MCF 10A (cell line): ENCODE measurements at regions not wholly inside any gene's neighbourhood (a gene's known extent, or its start where the extent isn't known, plus 50 kb on each side); places are given as distances from the start of the nearest gene placed in this dataset.

Experiments used
- BruUV-seq: library from RNA; stranded (reverse); fragments of 400-500 nt; replicated peaks from 2 replicates; lab custom pipeline; 2021; lab: Mats Ljungman, UMichigan
- CTCF ChIA-PET: fragments of 300-600 bp; sonication (Branson Sonifier 250); formaldehyde crosslinking; extraction: SDS; loops from one replicate; lab custom pipeline; 2021; ENCODE audit warnings: antibody characterized with exemption, inconsistent platforms; lab: Yijun Ruan, JAX
- POLR2A ChIA-PET: fragments of 300-600, 350-650 bp; sonication (Branson Sonifier 250); formaldehyde crosslinking; extraction: SDS; loops from one replicate; lab custom pipeline; 2020; ENCODE audit warnings: antibody characterized with exemption, inconsistent platforms; lab: Yijun Ruan, JAX
- DNase-seq: peaks from one replicate; pipeline ENCODE4 v3.0.0-alpha.2; 2018; ENCODE audit not compliant: unreplicated experiment
- H3K27ac Mint-ChIP-seq: one replicate; pipeline ENCODE4 v1.8.0; 2022; ENCODE audit warnings: mild to moderate bottlenecking, low read depth, mixed read lengths; ENCODE audit not compliant: unreplicated experiment
- H3K27me3 Mint-ChIP-seq: one replicate; pipeline ENCODE4 v1.8.0; 2022; ENCODE audit warnings: mixed read lengths; ENCODE audit not compliant: insufficient read depth, unreplicated experiment
- H3K36me3 Mint-ChIP-seq: one replicate; pipeline ENCODE4 v1.8.0; 2022; ENCODE audit warnings: mild to moderate bottlenecking, moderate library complexity, mixed read lengths; ENCODE audit not compliant: insufficient read depth, unreplicated experiment
- H3K4me1 Mint-ChIP-seq: one replicate; pipeline ENCODE4 v1.8.0; 2022; ENCODE audit warnings: mixed read lengths; ENCODE audit not compliant: insufficient read depth, unreplicated experiment
- H3K4me3 Mint-ChIP-seq: one replicate; pipeline ENCODE4 v1.8.0; 2022; ENCODE audit warnings: mild to moderate bottlenecking, moderate library complexity, mixed read lengths; ENCODE audit not compliant: unreplicated experiment
- H3K9me3 Mint-ChIP-seq: one replicate; pipeline ENCODE4 v1.8.0; 2022; ENCODE audit warnings: mixed read lengths; ENCODE audit not compliant: unreplicated experiment
- intact Hi-C: fragments of 100-400 bp; cut with micrococcal nuclease; formaldehyde crosslinking; loops from 2 replicates; pipeline ENCODE4 v1.14.1; 2022
- TF ChIP-seq, protein P1 (sequence below): fragments of 200-600 bp; IDR thresholded peaks from one replicate; pipeline ENCODE4 v1.8.0; 2022; ENCODE audit warnings: antibody characterized with exemption, mild to moderate bottlenecking; ENCODE audit not compliant: unreplicated experiment

DNA sequence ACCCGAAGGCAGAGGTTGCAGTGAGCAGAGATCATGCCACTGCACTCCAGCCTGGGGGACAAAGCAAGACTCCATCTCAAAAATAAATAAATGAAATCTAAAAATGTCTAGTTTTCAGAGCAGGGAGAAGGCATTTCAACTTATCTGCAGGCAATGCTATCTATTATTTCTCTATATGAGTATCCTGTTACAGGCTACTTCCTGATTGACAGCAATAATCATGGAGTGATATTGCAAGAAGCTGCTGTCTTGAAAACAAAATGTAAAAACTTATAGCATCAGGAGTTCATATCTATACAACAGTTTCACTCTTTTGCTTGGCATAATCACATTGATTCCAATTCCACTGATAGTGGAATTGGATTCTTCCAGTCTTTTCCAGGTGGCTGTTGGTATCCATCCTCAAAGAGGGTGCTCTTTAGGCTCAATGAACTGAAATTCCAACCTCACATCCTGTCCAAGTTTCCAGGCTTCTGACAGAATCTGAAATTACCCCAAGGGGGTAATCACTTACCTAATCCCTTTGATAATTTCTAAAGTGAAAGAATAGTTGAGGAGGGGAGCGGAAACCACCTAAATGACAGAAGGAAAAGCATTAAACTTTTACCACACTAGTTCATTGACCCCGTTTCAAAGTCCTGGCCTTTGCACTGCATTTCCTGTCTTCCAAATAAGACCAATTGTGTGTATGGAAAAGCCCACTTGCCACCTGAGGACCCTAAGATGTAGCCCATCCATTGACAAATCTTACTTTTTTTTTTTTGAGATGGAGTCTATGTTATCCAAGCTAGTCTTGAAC, 107.6 kb downstream of the GLUL start:
- Mint-ChIP-seq H3K27ac (no peak overlapping the region), H3K27me3 (no peaks in the 10 kb centered on the region), H3K4me3 (no peak overlapping the region), H3K36me3 (no peaks in the 10 kb centered on the region), H3K9me3 (no peaks in the 10 kb centered on the region), H3K4me1 (peaks cover 3% of the 10 kb centered on the region)
- no peak for DNase-seq
- intact Hi-C loops, result no loop called here
- TF ChIP-seq, protein P1, sequence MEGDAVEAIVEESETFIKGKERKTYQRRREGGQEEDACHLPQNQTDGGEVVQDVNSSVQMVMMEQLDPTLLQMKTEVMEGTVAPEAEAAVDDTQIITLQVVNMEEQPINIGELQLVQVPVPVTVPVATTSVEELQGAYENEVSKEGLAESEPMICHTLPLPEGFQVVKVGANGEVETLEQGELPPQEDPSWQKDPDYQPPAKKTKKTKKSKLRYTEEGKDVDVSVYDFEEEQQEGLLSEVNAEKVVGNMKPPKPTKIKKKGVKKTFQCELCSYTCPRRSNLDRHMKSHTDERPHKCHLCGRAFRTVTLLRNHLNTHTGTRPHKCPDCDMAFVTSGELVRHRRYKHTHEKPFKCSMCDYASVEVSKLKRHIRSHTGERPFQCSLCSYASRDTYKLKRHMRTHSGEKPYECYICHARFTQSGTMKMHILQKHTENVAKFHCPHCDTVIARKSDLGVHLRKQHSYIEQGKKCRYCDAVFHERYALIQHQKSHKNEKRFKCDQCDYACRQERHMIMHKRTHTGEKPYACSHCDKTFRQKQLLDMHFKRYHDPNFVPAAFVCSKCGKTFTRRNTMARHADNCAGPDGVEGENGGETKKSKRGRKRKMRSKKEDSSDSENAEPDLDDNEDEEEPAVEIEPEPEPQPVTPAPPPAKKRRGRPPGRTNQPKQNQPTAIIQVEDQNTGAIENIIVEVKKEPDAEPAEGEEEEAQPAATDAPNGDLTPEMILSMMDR, result no peak
- ChIA-PET CTCF (interaction anchor here (0.5 to 3.7 kb wide), 4 partner anchors 9 to 868 kb away, joined by 3 to 12 read pairs (median 3); no protein-coding TSS in a partner anchor), POLR2A (interaction anchor here (0.5 to 1.1 kb wide), 3 partner anchors 42 to 103 kb away, joined by 3 read pairs; no protein-coding TSS in a partner anchor)
- BruUV-seq, result no TSS peak

DNA sequence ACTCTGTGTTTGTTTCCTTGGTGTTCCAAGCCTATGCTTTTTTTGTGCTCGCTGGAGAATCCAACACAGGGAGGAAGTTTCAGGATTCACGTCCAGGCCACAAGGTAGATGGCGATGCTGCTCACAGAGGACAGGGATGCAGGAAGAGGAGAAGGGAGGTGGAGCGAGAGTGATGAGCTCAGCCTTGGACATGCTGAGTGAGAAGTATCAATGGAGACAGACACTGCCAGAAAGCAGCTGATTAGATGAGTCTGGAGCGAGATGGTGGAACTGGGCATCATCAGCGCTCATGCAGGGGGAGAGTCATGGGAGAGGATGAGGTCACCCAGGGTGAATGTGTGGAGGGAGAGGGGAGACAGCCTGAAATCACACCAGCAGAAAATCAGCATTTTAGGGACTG, 110.0 kb downstream of the GLUL start:
- no TSS peak for BruUV-seq
- Mint-ChIP-seq H3K27me3 (no peaks in the 10 kb centered on the region), H3K27ac (no peak overlapping the region), H3K36me3 (no peaks in the 10 kb centered on the region), H3K4me1 (no peaks in the 10 kb centered on the region), H3K4me3 (no peak overlapping the region), H3K9me3 (no peaks in the 10 kb centered on the region)
- intact Hi-C loops, result no loop called here
- POLR2A ChIA-PET, result interaction anchor here (0.7 to 1.1 kb wide), 2 partner anchors 9 to 115 kb away, joined by 3 read pairs; no protein-coding TSS in a partner anchor
- TF ChIP-seq, protein P1, result no peak
- DNase-seq, result no peak
- CTCF ChIA-PET, result interaction anchor here (0.9 kb wide), 1 partner anchor 197 kb away, joined by 3 read pairs; no protein-coding TSS in a partner anchor

DNA sequence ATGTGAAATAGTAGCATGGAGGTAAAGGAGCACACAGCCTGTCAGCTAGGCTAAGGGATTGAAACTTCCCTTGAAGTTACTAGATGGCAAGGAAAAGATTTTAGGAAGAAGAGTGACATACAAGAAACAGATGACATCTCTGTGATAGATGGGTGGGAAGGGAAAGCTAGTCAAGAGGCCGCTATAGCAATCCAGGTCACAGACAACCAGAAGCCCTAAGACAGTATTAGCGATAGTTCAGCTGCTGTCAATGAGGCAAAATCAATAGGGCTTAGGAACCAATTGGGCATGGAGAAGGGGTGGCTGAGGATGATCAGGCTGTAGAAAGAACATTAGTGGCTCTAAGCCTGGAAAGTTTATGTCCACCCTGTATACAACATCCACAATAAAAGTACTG, 111.1 kb downstream of the GLUL start:
- Mint-ChIP-seq H3K4me3 (no peak overlapping the region), H3K4me1 (no peaks in the 10 kb centered on the region), H3K27me3 (no peaks in the 10 kb centered on the region), H3K27ac (no peak overlapping the region), H3K9me3 (no peaks in the 10 kb centered on the region), H3K36me3 (no peaks in the 10 kb centered on the region)
- no peak for DNase-seq
- BruUV-seq, result no TSS peak
- intact Hi-C loops, result no loop called here
- TF ChIP-seq, protein P1, result no peak
- CTCF ChIA-PET, result interaction anchor here (0.6 to 2.5 kb wide), 3 partner anchors 9 to 343 kb away, joined by 5 to 15 read pairs (median 6); no protein-coding TSS in a partner anchor
- POLR2A ChIA-PET, result interaction anchor here (3.3 kb wide), 1 partner anchor 10 kb away, joined by 22 read pairs; no protein-coding TSS in a partner anchor
